Stimulated activated naive CD8-positive, alpha-beta T cell treated with anti-CD3 and anti-CD28 coated beads, Interleukin-15, Interleukin-2, amounts not matched to agents 100 U/mL and 50 U/mL, for 24 hours (primary cell): ENCODE measurements at regions not wholly inside any gene's neighbourhood (a gene's known extent, or its start where the extent isn't known, plus 50 kb on each side); places are given as distances from the start of the nearest gene placed in this dataset.
A peak's percentile ranks its signal among the peaks of the same experiment; 100 is the strongest.

Experiments
- ATAC-seq: fragments of 150-1000 bp; cut with Tn5 transposase; one replicate; pipeline ENCODE4 v1.10.0; 2021
- DNase-seq: peaks from one replicate; pipeline ENCODE4 v3.0.0; 2021

DNA sequence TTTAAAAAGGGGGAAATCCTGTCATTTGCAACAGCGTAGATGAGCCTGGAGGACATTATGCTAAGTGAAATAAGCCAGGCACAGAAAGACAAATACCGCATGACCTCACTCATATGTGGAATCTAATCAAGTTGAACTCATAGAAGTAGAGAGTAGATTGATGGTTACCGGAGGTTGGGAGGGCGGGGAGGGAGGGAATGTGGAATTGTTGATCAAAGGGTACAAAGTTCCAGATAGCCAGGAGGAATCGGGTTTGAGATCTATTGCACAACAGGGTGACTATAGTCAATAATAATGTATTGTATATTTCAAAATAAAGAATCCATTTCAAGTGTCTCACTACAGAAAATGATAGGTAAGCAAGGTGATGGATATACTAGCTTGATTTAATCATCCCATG is 393.2 kb downstream of the BCOR start:
- DNase-seq (no peak), ATAC-seq (no peak)

DNA sequence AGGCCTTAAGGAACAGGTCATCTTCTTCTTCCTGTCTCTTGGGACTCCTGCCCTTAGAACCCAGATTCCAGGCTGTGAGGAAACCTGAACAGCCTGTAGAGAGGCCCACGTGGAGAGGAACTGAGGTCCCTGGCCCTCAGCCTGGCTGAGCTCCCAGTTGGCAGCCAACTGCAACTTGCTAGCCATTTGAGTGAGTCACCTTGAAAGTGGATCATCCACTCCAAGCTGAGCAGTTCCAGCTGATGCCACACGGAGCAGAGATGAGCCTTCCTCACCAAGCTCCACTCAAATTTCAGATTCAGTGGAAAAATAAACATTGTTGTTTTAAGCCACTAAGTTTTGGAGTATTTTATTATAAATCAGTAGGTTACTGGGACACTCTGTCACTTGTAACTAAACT is 392.5 kb downstream of the BCOR start:
- DNase-seq = no peak
- ATAC-seq = no peak

DNA sequence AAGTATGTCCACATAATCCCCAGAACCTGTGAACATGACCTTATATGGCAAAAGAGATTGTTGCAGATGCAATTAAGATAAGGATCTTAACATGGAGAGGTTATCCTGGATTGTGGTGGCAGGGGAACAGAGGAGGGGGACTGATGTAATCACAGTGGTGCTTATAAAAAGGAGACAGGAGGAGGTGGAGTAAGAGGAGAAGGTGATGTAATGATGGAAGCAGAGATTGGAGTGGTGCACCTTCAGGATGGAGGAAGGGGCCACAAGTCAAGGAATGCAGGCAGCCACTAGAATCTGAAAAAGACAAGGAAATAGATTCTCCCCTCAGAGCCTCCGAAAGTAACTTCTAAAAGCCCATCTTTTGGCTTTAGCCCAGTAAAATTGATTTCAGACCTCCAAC is 388.4 kb downstream of the BCOR start:
- ATAC-seq (no peak), DNase-seq (no peak)

DNA sequence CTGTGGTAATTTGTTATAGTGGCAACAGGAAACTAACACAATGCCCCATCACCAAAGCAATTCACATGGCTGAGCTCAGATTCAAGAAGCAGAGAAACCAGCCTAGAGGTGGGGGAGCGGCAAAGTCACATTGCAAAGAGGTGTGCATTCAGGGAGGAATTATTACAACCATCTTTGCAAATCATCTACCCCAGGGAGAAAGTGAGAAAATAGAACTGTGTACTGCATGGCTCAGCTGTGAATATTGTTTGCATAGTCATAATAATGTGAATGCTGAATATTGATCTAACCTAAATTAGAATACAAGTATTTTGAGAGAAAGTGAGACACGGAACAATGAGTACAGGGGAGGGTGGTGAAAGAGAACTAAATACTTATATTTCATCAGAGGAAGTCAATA is 387.9 kb downstream of the BCOR start:
- DNase-seq (no peak), ATAC-seq (no peak)

DNA sequence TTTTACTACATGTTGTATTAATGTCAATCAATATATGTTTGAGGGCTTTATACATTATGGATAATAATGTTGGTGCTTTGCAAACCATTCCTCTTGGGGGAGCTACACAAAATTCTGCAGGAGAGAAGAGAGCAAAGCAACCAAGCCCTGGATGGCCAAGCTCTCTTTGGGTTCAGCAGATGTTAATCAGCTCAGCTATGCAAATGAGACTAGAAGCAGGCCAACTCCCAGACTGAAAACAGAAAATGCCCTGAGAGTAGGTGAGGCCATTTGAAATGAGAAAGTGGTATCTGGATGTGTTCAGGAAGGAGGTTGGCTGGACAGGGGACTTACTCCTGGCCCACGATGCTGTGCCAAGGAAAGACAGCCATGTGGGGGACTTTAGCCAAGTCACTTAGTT is 387.0 kb downstream of the BCOR start:
- ATAC-seq = no peak
- no peak for DNase-seq

DNA sequence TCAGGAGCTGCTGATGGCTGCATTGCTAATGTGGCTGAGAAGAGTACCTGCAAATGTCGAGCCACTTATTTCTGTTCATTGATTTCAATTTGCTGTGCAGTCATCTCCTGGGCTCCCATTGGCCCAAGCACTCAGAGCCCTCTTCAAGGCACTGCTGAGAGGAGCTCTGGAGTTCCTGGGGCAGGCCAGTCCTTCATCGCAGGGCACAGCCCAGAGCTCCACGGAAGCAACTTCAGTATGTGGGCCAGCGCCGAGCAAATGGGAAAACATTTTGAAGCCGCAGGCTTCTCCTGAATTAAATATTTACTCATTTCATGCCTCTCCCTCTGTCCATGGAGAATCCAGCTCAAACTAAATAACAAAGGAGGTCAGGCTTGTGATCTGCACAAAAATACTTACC is 383.3 kb downstream of the BCOR start:
- DNase-seq (no peak), ATAC-seq (no peak)

DNA sequence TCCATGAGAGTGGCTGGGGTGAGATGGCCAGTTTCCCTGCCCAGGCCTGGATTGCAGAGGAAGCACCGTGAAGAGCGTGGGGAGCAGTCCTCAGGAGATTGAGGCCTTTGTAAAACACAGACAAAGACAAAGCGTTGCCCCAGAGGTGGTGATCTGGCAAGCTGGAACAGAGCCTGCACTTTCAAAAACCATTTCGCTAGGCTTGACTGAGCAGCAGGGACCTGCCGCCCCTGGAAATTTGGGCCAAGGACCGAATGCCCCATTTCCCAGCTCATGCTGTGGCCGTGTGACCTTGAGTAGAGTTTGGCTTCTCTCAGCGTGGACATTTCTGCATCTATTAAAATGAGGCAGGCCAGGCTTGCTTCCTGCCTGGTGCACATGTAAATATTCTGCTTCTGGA is 381.4 kb downstream of the BCOR start:
- DNase-seq (no peak), ATAC-seq (no peak)

DNA sequence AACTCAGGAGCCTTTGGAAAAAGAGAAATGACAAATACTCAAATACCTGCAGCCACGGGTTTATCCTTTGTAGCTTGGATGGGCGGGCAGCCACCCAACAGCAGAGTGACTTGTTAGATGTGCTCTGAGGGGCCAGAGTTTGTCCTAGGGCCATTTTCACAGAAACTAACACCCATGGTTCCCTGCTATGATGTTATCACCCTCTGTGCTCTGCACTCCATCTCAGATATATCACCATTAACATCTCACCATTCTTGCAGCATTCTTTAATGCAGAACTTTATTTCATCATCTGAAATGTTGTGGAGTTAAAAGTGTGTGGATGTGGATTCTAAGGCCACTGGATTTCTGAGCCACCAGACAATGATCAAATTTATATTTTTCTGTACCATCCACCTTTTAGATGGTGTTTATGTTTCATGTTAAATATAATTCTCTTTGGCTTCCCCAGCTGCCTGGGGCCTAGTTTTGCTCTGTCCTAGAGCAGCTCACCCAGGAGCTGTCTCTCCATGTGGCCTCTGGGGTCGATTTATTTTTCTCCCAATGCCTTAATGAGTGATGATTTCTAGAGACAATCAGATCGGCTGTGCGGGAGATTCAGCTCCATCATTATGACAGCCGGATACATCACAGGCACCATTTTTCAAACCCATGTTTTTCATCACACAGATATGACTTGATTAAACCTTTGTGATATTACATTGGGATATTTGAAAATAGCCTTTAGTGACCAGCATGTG is 380.8 kb downstream of the BCOR start:
- DNase-seq (no peak), ATAC-seq (no peak)

DNA sequence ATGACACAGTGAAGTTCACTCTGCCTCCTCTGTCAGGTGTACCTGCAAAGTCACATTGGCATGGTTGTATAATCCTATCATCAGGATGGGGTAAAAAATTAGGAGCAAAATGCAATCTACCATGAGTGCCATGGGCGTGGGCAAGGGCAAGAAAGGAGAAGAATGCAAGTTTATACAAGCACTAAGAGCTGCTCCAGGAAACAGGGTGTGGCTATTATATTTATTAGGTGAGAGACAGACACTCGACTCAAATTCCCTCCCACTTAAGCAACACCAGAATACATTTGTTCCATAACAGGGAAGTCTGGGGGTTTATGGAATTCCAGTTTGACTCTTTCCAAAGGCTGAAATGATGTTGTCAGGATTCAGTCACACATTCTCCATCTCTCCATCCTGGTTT is 378.8 kb downstream of the BCOR start:
- DNase-seq (no peak), ATAC-seq (no peak)

DNA sequence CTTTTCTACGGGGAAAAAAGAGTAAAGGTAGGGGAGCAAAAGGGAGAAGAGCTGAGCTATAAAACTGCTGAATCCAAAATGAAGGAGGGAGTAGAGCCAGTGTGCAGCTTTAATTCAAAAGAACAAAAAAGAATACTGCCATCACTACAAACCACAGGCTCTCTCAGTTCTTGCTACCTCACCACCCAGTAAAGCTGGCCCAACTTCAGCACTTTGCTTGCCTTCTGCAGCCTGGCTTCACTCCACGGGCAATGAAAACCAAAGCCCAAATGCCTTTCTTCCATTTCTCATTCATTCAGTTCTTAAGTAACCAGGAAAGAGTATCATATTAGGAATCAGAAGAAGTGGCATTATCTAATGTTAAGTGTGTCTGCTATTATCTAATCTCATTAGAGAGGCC is 376.8 kb downstream of the BCOR start:
- ATAC-seq (no peak), DNase-seq (no peak)

DNA sequence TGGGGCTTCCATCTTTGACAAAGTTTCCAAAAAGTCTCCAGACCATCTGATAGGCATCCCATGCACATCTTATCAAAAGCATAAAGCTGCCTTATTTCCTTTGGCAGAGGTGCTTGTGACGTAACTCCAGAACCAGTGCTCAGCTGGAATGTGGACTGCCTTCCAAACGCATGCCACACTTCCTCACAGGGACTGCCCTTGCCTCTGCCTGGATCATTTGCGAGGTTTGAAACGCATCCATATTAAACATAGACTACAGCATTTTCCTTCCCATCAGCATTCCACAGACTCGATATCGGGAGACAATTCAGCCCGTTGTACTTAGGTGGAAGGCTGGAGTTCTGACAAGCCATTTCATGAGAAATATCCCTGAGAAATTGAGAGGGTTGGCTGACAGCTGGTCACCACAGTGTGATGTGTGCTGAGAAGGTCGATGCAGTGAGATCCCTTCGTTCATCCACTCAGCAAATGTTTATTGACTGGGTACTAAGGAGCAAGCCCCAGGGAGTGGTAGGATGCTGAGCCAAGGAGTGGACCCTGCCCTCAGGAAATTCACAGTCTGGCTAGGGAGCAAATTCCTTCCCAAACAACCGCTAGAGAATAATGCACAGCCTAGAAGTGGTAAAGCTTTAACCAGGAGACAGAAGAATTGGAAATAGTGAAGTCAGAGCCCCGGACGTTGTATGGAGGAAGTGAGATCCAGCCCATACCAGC is 376.0 kb downstream of the BCOR start:
- DNase-seq = no peak
- ATAC-seq = no peak

DNA sequence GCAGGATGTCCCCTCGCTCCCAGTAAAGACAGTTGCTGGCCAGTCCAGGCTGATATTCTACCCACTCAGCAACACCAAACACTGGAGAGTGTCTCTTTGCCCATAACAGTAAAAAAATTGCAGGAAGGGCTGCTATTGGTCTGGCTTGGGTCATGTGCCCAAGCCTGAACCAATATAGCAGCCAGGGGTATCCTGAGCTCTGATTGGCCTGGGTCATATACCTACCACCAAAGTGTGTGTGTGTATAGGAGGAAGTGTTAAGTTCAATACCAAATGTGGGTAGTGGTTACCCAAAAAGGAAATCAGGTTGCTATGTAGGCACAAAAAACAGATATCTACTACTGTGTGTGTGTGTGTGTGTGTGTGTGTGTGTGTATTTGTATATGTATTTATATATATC is 373.2 kb downstream of the BCOR start:
- no peak for DNase-seq
- no peak for ATAC-seq

DNA sequence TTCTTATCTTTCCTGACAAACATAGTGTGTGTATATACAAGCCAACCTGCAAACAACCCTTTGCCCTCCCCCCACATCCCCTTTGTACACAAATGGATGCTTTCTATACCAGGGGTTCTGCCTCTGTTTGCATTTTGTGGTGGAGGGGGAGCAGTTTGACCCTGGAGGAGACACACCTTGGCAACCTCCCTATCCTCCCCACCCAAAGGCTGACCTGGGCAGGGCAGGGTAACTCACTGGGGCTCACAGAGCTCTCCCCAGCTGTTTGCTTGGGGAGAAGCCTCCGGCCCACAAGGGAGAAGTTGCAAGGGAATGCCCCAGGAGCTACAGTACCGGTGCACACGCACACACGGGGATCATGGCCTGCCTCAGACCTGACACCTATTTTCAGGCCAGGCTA is 372.6 kb downstream of the BCOR start:
- ATAC-seq (no peak), DNase-seq (no peak)

DNA sequence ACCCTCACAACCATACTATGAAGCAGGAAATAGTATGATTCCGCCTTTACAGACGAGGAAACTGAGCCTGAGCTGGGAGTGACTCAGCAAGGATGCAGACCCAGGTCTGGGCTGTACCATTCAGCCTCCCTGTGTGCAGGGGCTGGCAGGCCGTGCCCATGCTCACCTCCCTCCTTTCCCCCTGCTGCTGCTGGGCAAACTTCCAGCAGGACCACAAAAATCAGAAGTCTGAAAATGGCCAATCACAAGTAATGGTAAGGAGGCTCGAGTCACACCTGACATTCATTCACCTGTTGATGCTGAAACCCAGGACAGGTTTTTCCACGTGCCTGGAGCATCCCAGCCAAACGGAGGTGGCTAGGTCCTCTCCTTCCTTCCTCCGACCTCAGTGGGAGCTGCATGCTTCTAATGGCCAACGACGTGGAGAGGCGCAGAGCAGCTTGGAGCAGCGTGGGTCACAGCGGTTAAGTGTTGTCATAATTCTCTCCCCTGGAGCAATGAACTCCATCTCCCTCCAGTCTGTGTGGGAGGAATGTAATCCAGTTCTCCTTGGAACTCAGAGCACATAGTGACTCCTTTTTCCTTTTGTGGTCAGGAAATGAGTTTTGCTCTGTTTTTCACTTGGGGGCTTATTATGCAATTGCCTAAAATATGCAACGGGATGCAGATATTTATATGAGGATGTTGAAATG is 371.7 kb downstream of the BCOR start:
- ATAC-seq = no peak
- DNase-seq = no peak

DNA sequence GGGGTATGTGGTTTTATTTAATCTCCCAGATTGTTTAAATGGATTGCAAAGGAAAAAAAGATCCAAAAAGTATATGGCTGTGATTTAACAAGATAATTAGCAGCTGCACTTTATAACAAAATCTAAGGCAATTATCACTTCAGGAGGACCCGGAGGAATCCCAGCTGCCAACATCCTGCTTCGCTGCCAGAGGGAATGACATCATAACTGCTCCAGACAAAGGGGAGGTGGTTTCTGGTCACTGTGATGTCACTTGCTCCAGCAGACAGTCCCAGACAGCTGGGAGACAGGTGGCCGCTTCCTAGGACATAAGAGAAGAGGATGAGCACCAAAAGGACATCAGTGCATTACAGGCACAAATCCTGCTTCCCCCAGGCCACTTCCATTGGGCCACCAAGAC is 371.0 kb downstream of the BCOR start:
- no peak for DNase-seq
- no peak for ATAC-seq

DNA sequence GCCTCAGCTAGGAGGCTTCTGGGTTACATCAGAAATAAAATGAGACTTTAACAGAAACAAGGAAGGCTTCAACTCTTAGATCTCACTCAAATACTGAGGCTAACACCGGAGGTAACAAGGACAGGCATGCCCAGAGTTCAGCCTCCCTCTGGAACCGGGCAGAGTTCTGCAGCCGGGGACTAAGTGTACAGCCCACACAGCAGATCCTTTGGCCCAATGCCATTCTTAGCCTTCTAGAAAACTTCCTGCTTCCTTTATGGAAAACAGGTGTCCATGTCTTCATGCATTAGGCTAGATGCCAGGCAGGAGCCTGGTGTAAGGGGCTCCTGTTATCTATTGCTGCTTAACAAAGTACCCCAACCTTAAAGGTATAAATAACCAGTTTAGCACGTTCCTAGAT is 369.7 kb downstream of the BCOR start:
- no peak for DNase-seq
- no peak for ATAC-seq

DNA sequence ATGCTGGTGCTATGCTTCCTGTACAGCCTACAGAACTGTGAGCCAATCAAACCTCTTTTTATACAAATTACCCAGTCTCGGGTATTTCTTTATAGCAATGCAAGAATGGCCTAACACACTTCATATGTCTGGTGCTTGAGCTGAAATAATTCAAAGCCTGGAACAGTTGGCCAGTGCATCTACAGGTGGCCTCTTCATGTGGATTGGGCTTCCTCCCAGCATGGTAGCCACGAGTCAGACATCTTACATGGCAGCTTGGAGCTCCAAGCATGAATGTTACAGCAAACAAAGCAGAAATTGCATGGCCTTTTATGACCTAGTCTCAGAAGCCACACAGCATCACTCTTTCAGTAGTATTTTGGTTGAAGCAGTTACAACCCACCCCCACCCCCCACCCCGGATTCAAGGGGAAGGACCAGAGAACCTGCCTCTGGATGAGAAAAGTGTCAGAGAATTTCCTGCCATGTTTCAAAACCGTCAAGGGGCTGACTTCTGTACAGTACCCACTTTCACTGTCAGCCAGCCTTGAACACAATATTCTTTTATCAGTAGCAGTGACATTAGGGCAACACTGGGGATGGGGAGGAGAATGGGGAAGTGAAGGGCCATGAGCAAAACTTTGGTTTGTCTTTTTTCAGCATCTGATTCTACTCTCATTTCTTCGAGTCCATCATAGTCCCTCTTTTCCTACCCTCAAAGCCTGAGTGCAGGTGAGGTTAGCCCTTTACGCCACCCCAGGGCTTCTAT is 368.7 kb downstream of the BCOR start:
- DNase-seq (no peak), ATAC-seq (no peak)

DNA sequence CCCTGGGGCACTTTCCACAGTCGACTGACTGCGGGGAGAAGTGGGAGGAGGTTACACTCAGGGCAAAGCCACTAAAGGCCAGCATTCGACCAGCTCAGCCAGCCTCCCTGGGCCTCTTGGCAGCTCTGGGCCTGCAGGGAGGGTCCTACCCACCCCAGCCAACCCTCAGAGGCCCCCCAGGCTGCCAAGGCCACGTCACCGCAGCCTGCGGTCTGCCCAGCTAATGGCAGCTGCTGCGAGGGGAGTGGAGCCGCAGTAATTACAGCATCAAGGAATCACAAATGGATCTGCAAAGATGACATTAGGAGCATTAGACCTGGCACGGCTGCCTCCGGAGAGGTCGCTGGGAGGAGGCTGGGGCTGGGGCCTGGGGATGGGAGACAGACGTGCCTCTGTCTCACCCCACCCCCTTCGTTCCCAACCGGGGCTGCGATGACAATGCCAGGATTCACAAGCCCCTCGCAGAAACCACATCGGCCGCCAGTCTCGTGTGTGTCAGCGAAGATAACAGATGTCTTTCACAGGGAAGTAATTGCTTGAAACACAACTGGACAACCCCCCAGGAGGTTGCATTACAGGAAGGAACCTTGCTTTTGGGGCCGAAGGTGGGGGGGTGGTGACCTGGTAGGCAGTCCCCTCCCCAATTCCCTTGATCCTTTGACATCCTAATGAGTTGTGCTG is 367.6 kb downstream of the BCOR start:
- ATAC-seq (no peak), DNase-seq (no peak)

DNA sequence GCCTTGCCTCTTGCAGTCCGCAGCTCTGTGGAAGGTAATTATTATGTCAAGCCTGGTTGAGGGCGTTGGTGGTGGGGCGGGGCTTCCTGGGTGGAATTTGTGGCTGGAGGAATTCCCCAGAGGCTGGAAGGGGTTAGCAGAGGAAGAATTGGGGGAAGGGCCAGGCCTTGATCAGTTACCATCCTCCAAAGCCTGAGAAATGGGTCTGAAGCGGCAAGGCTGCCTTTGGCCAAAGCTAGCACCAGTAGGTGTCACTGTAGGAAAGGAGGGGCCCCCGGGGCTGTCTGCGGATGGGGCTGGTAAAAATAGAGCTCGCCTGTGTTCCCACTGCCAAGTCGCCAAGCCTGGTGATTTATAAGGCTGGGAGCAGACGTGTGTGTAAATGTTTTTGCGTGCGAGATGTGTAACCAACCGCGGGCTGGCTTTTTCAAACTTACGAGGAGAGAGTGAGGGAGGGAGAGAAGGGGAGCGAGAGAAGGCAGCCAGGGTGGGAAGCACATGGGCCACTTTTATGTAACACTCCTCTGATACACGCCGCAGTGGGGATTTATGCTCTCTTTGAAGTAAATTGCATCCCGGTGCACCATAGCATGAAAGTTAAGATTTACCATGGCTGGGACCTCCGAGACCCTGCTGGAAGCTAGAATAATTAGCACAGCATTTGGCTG is 367.0 kb downstream of the BCOR start:
- ATAC-seq (peak; percentile 89), DNase-seq (peak; percentile 64)

DNA sequence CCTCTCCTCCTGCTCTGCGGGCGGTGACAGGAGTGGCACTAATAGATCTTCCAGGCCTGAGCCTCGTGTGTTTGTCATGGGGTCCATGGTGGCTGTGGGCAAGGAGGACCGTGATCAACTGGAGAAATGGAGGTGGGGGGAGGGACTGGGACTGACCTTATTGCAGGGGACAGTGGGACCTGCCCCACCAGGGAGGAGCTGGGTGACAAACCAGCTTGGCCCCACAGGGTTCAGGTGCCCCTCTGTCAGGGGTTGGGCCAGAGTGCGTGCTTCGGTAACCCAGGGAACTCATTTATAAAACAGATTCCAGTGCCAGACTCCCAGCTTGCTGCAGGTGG is 366.5 kb downstream of the BCOR start:
- no peak for DNase-seq
- no peak for ATAC-seq

DNA sequence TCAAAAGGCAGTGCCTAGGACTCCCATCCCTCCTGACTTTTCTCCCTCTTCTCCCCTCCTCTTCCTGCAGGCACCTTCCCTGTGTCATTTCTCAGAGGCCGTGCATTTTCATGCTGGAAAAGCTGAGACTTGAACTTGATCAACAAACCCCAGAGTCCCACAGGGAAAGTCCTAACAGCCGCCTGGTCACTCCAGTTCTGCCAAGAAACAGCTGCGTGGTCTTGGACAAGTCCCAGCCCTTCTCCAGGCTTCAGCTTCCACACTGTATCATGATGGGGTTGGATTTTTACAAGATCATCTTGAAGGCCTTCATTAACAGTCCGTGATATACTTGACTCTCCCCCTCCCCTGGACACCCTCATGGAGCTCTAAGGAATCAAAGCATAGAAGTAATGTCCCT is 366.0 kb downstream of the BCOR start:
- DNase-seq (no peak), ATAC-seq (no peak)

DNA sequence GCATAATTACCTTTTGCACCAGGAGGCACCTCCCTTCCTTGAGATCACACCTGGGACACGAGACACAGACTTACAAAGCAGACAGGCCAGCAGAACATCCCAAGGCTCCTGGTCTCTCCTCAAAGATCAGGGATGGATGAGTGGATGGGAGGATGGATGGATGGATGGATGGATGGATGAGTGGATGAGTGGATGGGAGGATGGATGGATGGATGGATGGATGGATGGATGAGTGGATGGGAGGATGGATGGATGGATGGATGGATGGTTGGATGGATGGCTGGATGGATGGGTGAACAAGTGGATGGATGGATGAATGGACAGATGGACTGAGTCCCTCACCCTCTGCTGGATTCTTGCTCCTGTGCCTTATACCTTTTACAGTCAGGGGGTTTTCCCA is 364.0 kb downstream of the BCOR start:
- no peak for ATAC-seq
- no peak for DNase-seq
